H9 (cell line): ENCODE measurements at regions not wholly inside any gene's neighbourhood (a gene's known extent, or its start where the extent isn't known, plus 50 kb on each side); places are given as distances from the start of the nearest gene placed in this dataset.

ENCODE experiments used
- DNase-seq: peaks from one replicate; pipeline ENCODE4 v3.0.0-alpha.2; 2017
- H2AFZ ChIP-seq: one replicate; pipeline ENCODE4 v1.6.1; 2013; ENCODE audit warnings: mild to moderate bottlenecking, low read length, control low read depth, moderate library complexity
- H2AK5ac ChIP-seq: 2 replicates; pipeline ENCODE4 v1.6.1; 2013; ENCODE audit warnings: low read length, control low read depth, mixed read lengths; ENCODE audit not compliant: insufficient read length
- H2BK120ac ChIP-seq: one replicate; pipeline ENCODE4 v1.6.1; 2013; ENCODE audit warnings: low read depth, mild to moderate bottlenecking, low read length, control low read depth, inconsistent platforms; ENCODE audit not compliant: poor library complexity, severe bottlenecking
- H2BK12ac ChIP-seq: 2 replicates; pipeline ENCODE4 v1.6.1; 2013; ENCODE audit warnings: low read length, control low read depth, mixed read lengths, low read depth; ENCODE audit not compliant: insufficient read length
- H2BK15ac ChIP-seq: 2 replicates; pipeline ENCODE4 v1.6.1; 2013; ENCODE audit warnings: low read depth, low read length, control low read depth
- H2BK20ac ChIP-seq: one replicate; pipeline ENCODE4 v1.6.1; 2013; ENCODE audit warnings: low read depth, mild to moderate bottlenecking, low read length, control low read depth, inconsistent platforms; ENCODE audit not compliant: poor library complexity, severe bottlenecking
- H2BK5ac ChIP-seq: 2 replicates; pipeline ENCODE4 v1.6.1; 2013; ENCODE audit warnings: low read length, control low read depth, mixed read lengths; ENCODE audit not compliant: insufficient read length
- H3K14ac ChIP-seq: 2 replicates; pipeline ENCODE4 v1.6.1; 2013; ENCODE audit warnings: low read length, control low read depth; ENCODE audit not compliant: insufficient read depth
- H3K18ac ChIP-seq: 2 replicates; pipeline ENCODE4 v1.6.1; 2013; ENCODE audit warnings: low read depth, mild to moderate bottlenecking, mixed read lengths, low read length, control low read depth; ENCODE audit not compliant: insufficient read length
- H3K23ac ChIP-seq: 2 replicates; pipeline ENCODE4 v1.6.1; 2013; ENCODE audit warnings: low read length, control low read depth, mixed read lengths, low read depth; ENCODE audit not compliant: insufficient read length
- H3K23me2 ChIP-seq: 2 replicates; pipeline ENCODE4 v1.6.1; 2013; ENCODE audit warnings: low read depth, mild to moderate bottlenecking, mixed read lengths, low read length, control low read depth; ENCODE audit not compliant: insufficient read length, poor library complexity, severe bottlenecking
- H3K27ac ChIP-seq: 2 replicates; pipeline ENCODE4 v1.5.1; 2013; ENCODE audit warnings: low read length, control low read depth, mixed read lengths, low read depth; ENCODE audit not compliant: insufficient read length
- H3K27me3 ChIP-seq: 2 replicates; pipeline ENCODE4 v1.6.1; 2013; ENCODE audit warnings: low read length, control low read depth, inconsistent platforms; ENCODE audit not compliant: insufficient read depth
- H3K4ac ChIP-seq: 2 replicates; pipeline ENCODE4 v1.6.1; 2013; ENCODE audit warnings: low read depth, mild to moderate bottlenecking, control low read depth, inconsistent platforms, low read length, moderate library complexity
- H3K4me1 ChIP-seq: 2 replicates; pipeline ENCODE4 v1.6.1; 2013; ENCODE audit warnings: low read length, control low read depth, inconsistent platforms; ENCODE audit not compliant: insufficient read depth
- H3K4me2 ChIP-seq: 2 replicates; pipeline ENCODE4 v1.6.1; 2013; ENCODE audit warnings: low read length, control low read depth, mixed read lengths; ENCODE audit not compliant: insufficient read length, insufficient read depth
- H3K56ac ChIP-seq: 2 replicates; pipeline ENCODE4 v1.6.1; 2013; ENCODE audit warnings: low read depth, mild to moderate bottlenecking, mixed read lengths, low read length, control low read depth; ENCODE audit not compliant: insufficient read length
- H3K79me1 ChIP-seq: 2 replicates; pipeline ENCODE4 v1.6.1; 2013; ENCODE audit warnings: low read depth, mild to moderate bottlenecking, moderate library complexity, low read length, control low read depth, inconsistent platforms; ENCODE audit not compliant: insufficient read depth, poor library complexity, severe bottlenecking
- H3K79me2 ChIP-seq: 2 replicates; pipeline ENCODE4 v1.6.1; 2013; ENCODE audit warnings: low read length, control low read depth, inconsistent platforms; ENCODE audit not compliant: insufficient read depth
- H3K9ac ChIP-seq: 2 replicates; pipeline ENCODE4 v1.6.1; 2013; ENCODE audit warnings: low read length, control low read depth, mixed read lengths; ENCODE audit not compliant: insufficient read length; ENCODE audit errors: extremely low read depth
- H3K9me3 ChIP-seq: one replicate; pipeline ENCODE4 v1.6.1; 2013; ENCODE audit warnings: low read depth, low read length, inconsistent platforms; ENCODE audit not compliant: control insufficient read depth
- H3T11ph ChIP-seq: one replicate; pipeline ENCODE4 v1.6.1; 2013; ENCODE audit warnings: mild to moderate bottlenecking, low read length, control low read depth, inconsistent platforms
- H4K20me1 ChIP-seq: one replicate; pipeline ENCODE4 v1.6.1; 2013; ENCODE audit not compliant: control insufficient read depth, insufficient read length, insufficient read depth
- H4K5ac ChIP-seq: 2 replicates; pipeline ENCODE4 v1.6.1; 2013; ENCODE audit warnings: low read depth, mild to moderate bottlenecking, mixed read lengths, low read length, control low read depth; ENCODE audit not compliant: insufficient read length
- H4K8ac ChIP-seq: replicated peaks from 2 replicates; pipeline ENCODE4 v1.6.1; 2013; ENCODE audit warnings: low read length, control low read depth, mixed read lengths, low read depth; ENCODE audit not compliant: insufficient read length
- H4K91ac ChIP-seq: 2 replicates; pipeline ENCODE4 v1.6.1; 2013; ENCODE audit warnings: low read depth, mild to moderate bottlenecking, moderate library complexity, mixed read lengths, low read length, control low read depth; ENCODE audit not compliant: insufficient read length
- H3K27ac Mint-ChIP-seq, 3 experiments: 2 replicates in 2 of 3; 3 replicates in 1 of 3; pipeline ENCODE4 v1.8.0; 2020 to 2021; ENCODE audit warnings: mixed read lengths in 3 of 3, mild to moderate bottlenecking in 1 of 3, moderate library complexity in 1 of 3
- H3K27me3 Mint-ChIP-seq: 2 replicates; pipeline ENCODE4 v1.8.0; 2021; ENCODE audit warnings: low read depth, mild to moderate bottlenecking, moderate library complexity, mixed read lengths
- H3K36me3 Mint-ChIP-seq, 3 experiments: 2 replicates in 2 of 3; 3 replicates in 1 of 3; pipeline ENCODE4 v1.8.0; 2020 to 2021; ENCODE audit warnings: low read depth in 3 of 3, mixed read lengths in 3 of 3; ENCODE audit not compliant: insufficient read depth in 1 of 3
- H3K4me1 Mint-ChIP-seq, 2 experiments: 2 replicates each; pipeline ENCODE4 v1.8.0; 2020; ENCODE audit warnings: mixed read lengths in 2 of 2
- H3K4me3 Mint-ChIP-seq, 2 experiments: 2 replicates in 1 of 2; 3 replicates in 1 of 2; pipeline ENCODE4 v1.8.0; 2020 to 2021; ENCODE audit warnings: mild to moderate bottlenecking in 2 of 2, mixed read lengths in 2 of 2, moderate library complexity in 1 of 2
- H3K9me3 Mint-ChIP-seq, 2 experiments: 2 replicates in 1 of 2; 3 replicates in 1 of 2; pipeline ENCODE4 v1.8.0; 2020; ENCODE audit warnings: mild to moderate bottlenecking in 2 of 2, mixed read lengths in 2 of 2, moderate library complexity in 1 of 2
- CTCF ChIP-seq: fragments of 200-600 bp; sonication (generic); conservative IDR thresholded peaks from 3 replicates; pipeline ENCODE4 v1.8.0; 2021; ENCODE audit warnings: antibody characterized with exemption, mild to moderate bottlenecking
- WGBS: extraction: QIAGEN DNeasy Blood & Tissue Kit; methylation state at CpG from one replicate; pipeline ENCODE4 v1.1.7; 2013; ENCODE audit warnings: missing lambda C conversion rate, low lambda C conversion rate, mixed read lengths; ENCODE audit not compliant: insufficient read length; ENCODE audit errors: extremely low coverage; 5-methylcytosine and 5-hydroxymethylcytosine counted together

- H3K56ac ChIP-seq: no peak overlapping the region
- no peak overlapping the region for H4K91ac ChIP-seq
- H4K8ac ChIP-seq: no peak overlapping the region
- H2AFZ ChIP-seq: no peak overlapping the region
- no peak overlapping the region for H3K18ac ChIP-seq
- H3K23ac ChIP-seq: no peak overlapping the region
- H2BK12ac ChIP-seq: no peak overlapping the region
- no peak overlapping the region for H2AK5ac ChIP-seq
- no peak overlapping the region for H3K9ac ChIP-seq
- no peak for DNase-seq
- no peak overlapping the region for H3T11ph ChIP-seq
- H3K79me1 ChIP-seq: no peaks in the 10 kb centered on the region
- no peak overlapping the region for H2BK15ac ChIP-seq
- peaks cover 5 to 10% of the 10 kb centered on the region in 2 experiments; a peak in 3 of 4 replicates for H3K4me1 Mint-ChIP-seq
- no peak overlapping the region for H2BK20ac ChIP-seq
- no peak overlapping the region for H3K4me2 ChIP-seq
- no peak overlapping the region for H4K5ac ChIP-seq
- H3K27ac Mint-ChIP-seq: peak overlapping the region in 1 of 3 experiments; percentile 77; a peak in 1 of 7 replicates
- H2BK5ac ChIP-seq: no peak overlapping the region
- H3K27me3 Mint-ChIP-seq: no peaks in the 10 kb centered on the region
- H3K79me2 ChIP-seq: no peaks in the 10 kb centered on the region
- TF ChIP-seq CTCF: no peak
- H3K9me3 ChIP-seq: no peaks in the 10 kb centered on the region
- H2BK120ac ChIP-seq: no peak overlapping the region
- H4K20me1 ChIP-seq: no peaks in the 10 kb centered on the region
- WGBS: no CpG with 5 or more reads among the region's 5 CpGs
- no peaks in the 10 kb centered on the region for H3K9me3 Mint-ChIP-seq
- H3K36me3 Mint-ChIP-seq: no peaks in the 10 kb centered on the region
- H3K4ac ChIP-seq: no peak overlapping the region
- no peak overlapping the region for H3K27ac ChIP-seq
- no peak overlapping the region for H3K14ac ChIP-seq
- H3K4me1 ChIP-seq: no peaks in the 10 kb centered on the region
- H3K27me3 ChIP-seq: no peaks in the 10 kb centered on the region
- H3K23me2 ChIP-seq: no peaks in the 10 kb centered on the region
- H3K4me3 Mint-ChIP-seq: no peak overlapping the region
Measured at GRCh38 chr6:147077251-147077650, 127.0 kb upstream of the STXBP5 start.
